AG09319 (cell line): ENCODE measurements at regions not wholly inside any gene's neighbourhood (a gene's known extent, or its start where the extent isn't known, plus 50 kb on each side); places are given as distances from the start of the nearest gene placed in this dataset.
"Not testable (repeated sequence)": the region's sequence is repeated elsewhere in the genome, so short reads cannot be mapped to it uniquely, and the experiment has no call there.

ENCODE experiments used
- DNase-seq: peaks from one replicate; pipeline ENCODE4 v3.0.0-alpha.2; 2010; ENCODE audit warnings: low read depth; ENCODE audit errors: extremely low read depth
- TF ChIP-seq, protein P1 (sequence below): IDR thresholded peaks from 2 replicates; pipeline ENCODE4 v1.5.1; 2011; ENCODE audit warnings: low read depth, mild to moderate bottlenecking, inconsistent platforms, low read length, moderate library complexity

DNA sequence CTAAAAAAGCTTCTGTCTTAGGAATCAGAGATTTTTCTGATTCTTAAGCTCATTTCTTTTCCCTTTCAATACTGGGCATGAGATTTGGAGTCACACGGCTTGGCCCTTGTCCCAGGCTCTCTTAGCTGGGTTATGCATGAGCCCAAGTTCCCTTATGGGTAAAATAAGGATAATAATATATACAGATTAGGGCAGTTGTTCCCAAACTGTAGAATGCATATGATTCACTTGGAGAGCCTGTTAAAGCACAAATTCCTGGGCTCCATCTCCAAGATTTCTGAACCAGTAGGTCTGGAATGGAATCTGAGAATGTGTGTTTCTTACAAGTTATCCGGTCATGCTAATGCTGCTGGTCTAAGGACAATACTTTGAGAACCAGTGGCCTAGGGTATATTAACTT, 154.0 kb downstream of the REEP3 start:
- TF ChIP-seq, protein P1, sequence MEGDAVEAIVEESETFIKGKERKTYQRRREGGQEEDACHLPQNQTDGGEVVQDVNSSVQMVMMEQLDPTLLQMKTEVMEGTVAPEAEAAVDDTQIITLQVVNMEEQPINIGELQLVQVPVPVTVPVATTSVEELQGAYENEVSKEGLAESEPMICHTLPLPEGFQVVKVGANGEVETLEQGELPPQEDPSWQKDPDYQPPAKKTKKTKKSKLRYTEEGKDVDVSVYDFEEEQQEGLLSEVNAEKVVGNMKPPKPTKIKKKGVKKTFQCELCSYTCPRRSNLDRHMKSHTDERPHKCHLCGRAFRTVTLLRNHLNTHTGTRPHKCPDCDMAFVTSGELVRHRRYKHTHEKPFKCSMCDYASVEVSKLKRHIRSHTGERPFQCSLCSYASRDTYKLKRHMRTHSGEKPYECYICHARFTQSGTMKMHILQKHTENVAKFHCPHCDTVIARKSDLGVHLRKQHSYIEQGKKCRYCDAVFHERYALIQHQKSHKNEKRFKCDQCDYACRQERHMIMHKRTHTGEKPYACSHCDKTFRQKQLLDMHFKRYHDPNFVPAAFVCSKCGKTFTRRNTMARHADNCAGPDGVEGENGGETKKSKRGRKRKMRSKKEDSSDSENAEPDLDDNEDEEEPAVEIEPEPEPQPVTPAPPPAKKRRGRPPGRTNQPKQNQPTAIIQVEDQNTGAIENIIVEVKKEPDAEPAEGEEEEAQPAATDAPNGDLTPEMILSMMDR = no peak
- no peak for DNase-seq

DNA sequence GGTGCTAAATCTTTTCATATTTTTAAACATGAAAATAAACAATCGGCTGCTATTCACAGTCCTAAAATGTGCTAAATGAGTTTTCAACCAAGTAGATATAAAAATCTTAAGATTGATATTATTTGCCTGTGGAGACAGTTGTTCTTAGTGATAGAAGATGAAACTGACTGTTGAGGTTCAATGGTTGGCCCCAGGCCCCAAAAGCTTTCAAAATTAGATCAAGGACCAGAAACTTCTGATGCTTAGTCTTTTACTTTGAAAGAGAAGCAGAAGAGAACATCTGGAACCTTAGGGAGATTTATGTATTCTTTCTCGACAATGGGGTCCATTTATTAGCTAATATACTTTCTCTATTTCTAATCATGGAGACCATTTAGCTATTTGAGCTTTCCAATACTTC, 155.8 kb downstream of the REEP3 start:
- TF ChIP-seq, protein P1 = no peak
- DNase-seq = no peak

DNA sequence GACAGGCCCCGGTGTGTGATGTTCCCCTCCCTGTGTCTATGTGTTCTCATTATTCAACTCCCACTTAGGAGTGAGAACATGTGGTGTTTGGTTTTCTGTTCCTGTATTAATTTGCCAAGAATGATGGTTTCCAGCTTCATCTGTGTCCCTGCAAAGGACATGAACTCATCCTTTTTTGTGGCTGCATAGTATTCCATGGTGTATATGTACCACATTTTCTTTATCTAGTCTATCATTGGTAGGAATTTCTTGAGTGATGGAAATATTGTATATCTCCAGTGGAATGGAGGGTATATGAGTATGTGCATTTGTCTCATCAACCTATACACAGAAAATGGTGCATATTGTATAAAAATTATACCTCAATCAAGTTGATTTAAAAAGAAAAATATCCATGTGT, 159.3 kb downstream of the REEP3 start:
- not testable (repeated sequence) for DNase-seq

DNA sequence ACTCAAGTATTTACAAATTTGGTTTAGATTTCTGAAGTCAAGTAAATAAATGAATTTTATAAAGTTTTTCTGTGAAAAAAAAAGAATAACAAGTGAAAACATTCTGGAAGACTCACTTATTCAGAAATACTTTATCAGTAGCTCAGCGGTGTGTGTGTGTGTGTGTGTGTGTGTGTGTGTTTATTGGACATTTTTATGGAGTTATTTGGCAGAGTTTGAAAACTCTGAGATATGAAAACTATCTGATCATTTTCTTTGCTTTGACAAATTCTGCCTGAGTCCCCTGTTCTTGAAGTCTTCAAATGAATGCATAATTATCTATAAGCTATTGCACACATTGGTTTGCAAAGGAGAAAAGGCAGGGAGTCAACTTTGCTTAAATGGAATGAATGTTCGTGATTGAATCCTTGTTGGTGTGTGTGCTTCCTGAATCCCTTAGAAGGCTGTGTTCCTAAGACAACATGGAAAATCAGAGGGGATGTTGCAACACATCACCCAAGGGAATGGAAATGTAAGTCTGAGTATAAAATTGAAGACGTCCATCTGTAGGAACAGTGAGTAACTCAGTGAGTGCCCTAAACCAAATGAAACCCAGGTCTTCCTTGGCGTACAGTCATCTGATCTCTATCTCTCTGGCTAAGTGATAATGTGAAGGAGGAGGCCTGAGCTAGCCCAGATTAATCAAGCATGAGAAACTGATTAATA, 160.9 kb downstream of the REEP3 start:
- peak; percentile 92 for DNase-seq
- TF ChIP-seq, protein P1 = no peak

DNA sequence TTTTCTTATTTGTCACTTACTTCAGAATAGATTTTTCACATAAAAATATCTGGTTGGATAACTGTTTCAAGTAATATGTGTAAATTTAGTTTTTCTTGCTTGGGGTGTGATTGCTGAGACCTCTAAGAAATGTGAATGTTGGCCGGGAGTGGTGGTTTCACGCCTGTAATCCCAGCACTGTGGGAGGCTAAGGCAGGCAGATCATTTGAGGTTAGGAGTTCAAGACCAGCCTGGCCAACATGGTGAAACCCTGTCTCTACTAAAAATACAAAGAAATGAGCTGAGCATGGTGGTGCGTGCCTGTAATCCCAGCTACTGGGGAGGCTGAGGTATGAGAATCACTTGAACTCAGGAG, 161.5 kb downstream of the REEP3 start:
- not testable (repeated sequence) for DNase-seq

DNA sequence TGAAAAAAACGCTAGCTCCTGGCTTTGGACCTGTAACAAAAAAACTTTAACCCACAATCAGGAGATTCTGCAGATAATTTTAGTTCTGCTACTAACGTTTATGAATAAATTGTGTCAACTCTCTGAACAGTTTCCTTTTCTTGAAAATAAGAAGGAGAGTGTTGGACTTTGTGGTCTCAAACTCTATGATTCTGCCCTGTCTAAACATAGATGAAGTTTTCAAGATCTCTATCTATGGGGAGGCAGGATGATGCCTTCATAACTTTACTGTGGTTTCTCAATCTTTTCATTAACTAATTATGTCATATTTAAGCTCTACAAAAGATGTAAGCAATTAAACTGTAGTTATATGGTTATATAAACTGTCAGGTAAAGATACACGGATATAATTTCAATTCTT, 162.0 kb downstream of the REEP3 start:
- TF ChIP-seq, protein P1 = no peak
- no peak for DNase-seq

DNA sequence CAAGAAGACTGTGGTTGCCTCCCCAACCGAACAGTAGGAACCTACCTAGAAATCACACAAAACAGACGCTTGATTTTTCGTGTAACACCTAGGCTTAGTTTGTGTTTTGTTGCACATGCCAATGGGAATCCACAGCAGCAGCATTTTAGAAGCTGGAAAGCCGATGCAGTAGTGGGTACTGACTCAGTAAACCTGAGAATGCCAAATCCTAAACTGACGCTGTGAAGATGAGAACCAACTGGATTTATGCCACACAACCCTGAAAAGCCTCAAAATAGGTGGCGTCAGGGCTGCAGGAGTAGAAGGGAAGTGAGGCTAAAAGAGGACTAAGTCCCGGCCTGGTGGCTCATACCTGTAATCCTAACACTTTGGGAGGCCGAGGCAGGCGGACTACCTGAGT, 162.5 kb downstream of the REEP3 start:
- no peak for DNase-seq
- TF ChIP-seq, protein P1 = no peak

DNA sequence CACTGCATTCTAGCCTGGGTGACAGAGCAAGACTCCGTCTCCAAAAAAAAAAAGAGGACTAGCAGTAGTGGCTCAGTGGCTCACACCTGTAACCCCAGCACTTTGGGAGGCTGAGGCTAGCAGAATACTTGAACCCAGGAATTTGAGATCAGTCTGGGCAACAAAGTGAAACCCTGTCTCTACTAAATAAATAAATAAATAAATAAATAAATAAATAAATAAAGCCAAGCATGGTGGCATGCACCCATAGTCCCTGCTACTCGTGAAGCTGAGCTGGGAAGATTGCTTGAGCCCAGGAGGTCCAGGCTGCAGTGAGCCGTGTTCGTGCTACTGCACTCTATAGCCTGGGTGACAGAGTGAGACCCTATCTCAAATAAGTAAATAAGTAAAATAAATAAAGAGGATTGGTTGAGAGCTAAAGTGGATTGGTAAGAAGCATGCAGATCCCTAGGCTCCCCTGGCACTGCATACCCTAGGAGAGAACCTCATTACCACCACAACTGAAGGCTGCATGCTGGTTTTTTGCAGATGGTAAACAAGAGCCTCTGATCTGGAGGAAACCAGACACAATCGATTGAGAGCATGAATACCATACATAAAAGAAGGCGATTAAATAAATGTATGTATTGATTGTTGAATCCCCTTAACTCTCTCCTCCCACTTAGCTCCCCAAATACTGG, 163.2 kb downstream of the REEP3 start:
- TF ChIP-seq, protein P1 = no peak
- no peak for DNase-seq
